ENCODE measurements at regions not wholly inside any gene's neighbourhood (a gene's known extent, or its start where the extent isn't known, plus 50 kb on each side); places are given as distances from the start of the nearest gene placed in this dataset.

- TF ChIP-seq POLR2A (IDR thresholded peaks at IDR 0.05) = no peak
- no peak for TF ChIP-seq CTCF (IDR thresholded peaks at IDR 0.05)
Measured at GRCh38 chr14:66121859-66122258, 364.3 kb upstream of the CCDC196 start.
